CD4-positive, alpha-beta memory T cell (primary cell): ENCODE measurements at regions not wholly inside any gene's neighbourhood (a gene's known extent, or its start where the extent isn't known, plus 50 kb on each side); places are given as distances from the start of the nearest gene placed in this dataset.

ENCODE experiments used
- CTCF ChIA-PET: fragments of 350-600 bp; sonication (Branson Sonifier 250); formaldehyde crosslinking; loops from one replicate; lab custom pipeline; 2021; ENCODE audit warnings: inconsistent platforms; ENCODE audit not compliant: partially characterized antibody; lab: Charles Lee
- POLR2A ChIA-PET: fragments of 350-600 bp; sonication (Branson Sonifier 250); formaldehyde crosslinking; loops from one replicate; lab custom pipeline; 2021; ENCODE audit not compliant: partially characterized antibody; lab: Charles Lee
- DNase-seq, 5 donors: peaks; one replicate each; pipeline versions ENCODE4 v3.0.0 to v3.0.0-alpha.2; 2020 to 2022; ENCODE audit warnings: mixed read lengths in 1 of 5
- H3K27ac ChIP-seq: one replicate; pipeline ENCODE4 v1.7.0; 2013; ENCODE audit warnings: low read depth, low read length
- H3K27me3 ChIP-seq: 2 replicates; pipeline ENCODE4 v1.7.0; 2013; ENCODE audit warnings: mild to moderate bottlenecking, low read length, moderate library complexity; ENCODE audit not compliant: insufficient read depth
- H3K36me3 ChIP-seq: 2 replicates; pipeline ENCODE4 v1.7.0; 2013; ENCODE audit warnings: mild to moderate bottlenecking, low read length, moderate library complexity; ENCODE audit not compliant: insufficient read depth
- H3K4me1 ChIP-seq: 2 replicates; pipeline ENCODE4 v1.7.0; 2013; ENCODE audit warnings: mild to moderate bottlenecking, low read length, moderate library complexity; ENCODE audit not compliant: insufficient read depth
- H3K4me3 ChIP-seq, 2 donors: one replicate each; pipeline ENCODE4 v1.7.0; 2013; ENCODE audit warnings: low read length in 2 of 2, mild to moderate bottlenecking in 1 of 2
- H3K9me3 ChIP-seq, 2 donors: one replicate each; pipeline ENCODE4 v1.7.0; 2013; ENCODE audit warnings: low read length in 2 of 2, control low read depth in 1 of 2; ENCODE audit not compliant: control insufficient read depth in 1 of 2
- H3K27ac Mint-ChIP-seq, 7 donors: one replicate each; pipeline ENCODE4 v1.8.0; 2020 to 2021; ENCODE audit warnings: mixed read lengths in 7 of 7, mild to moderate bottlenecking in 6 of 7, inconsistent platforms in 3 of 7, moderate library complexity in 3 of 7
- H3K27me3 Mint-ChIP-seq, 2 donors: one replicate each; pipeline ENCODE4 v1.8.0; 2020 to 2021; ENCODE audit warnings: mixed read lengths in 2 of 2
- H3K36me3 Mint-ChIP-seq, 2 donors: one replicate each; pipeline ENCODE4 v1.8.0; 2020 to 2021; ENCODE audit warnings: mixed read lengths in 2 of 2, inconsistent platforms in 1 of 2, mild to moderate bottlenecking in 1 of 2
- H3K4me1 Mint-ChIP-seq, 4 donors: one replicate each; pipeline ENCODE4 v1.8.0; 2020 to 2021; ENCODE audit warnings: mixed read lengths in 4 of 4, mild to moderate bottlenecking in 1 of 4
- H3K4me3 Mint-ChIP-seq, 8 donors: one replicate each; pipeline ENCODE4 v1.8.0; 2020 to 2021; ENCODE audit warnings: mixed read lengths in 8 of 8, mild to moderate bottlenecking in 7 of 8, moderate library complexity in 6 of 8, inconsistent platforms in 3 of 8
- H3K9me3 Mint-ChIP-seq, 8 donors: one replicate each; pipeline ENCODE4 v1.8.0; 2020 to 2021; ENCODE audit warnings: mixed read lengths in 8 of 8, mild to moderate bottlenecking in 5 of 8, inconsistent platforms in 3 of 8, moderate library complexity in 1 of 8
- intact Hi-C: fragments of 100-400 bp; cut with micrococcal nuclease; formaldehyde crosslinking; loops from one replicate; pipeline ENCODE4 v1.15.1; 2023

DNA sequence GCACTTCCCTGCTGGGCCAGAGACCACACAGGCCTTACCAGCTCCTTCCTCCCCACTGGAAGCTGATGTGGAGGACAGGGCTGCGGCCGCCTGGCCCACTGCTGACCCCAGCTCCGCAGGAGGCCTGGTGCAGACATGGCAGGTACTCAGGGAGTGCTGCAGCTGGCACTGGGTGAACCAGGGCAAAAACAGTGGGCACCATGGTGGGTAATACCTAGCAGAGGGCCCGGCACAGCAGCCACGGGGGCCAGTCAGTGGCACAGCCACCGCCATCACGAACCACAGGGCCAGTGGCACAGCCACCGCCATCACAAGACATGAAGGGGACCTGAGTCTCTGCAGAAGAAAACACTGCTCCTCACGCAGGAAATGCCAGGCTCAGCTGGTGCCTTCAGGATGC is 152.6 kb upstream of the PPP2R2D start:
- peaks cover 6% of the 10 kb centered on the region for H3K27me3 ChIP-seq
- no peak for DNase-seq
- no peak overlapping the region for H3K27ac Mint-ChIP-seq
- no peaks in the 10 kb centered on the region for H3K4me1 ChIP-seq
- ChIA-PET POLR2A (no interaction called here), CTCF (no interaction called here)
- H3K9me3 ChIP-seq: no peaks in the 10 kb centered on the region
- intact Hi-C loops: no loop called here
- no peaks in the 10 kb centered on the region for H3K36me3 ChIP-seq
- no peak overlapping the region for H3K4me3 Mint-ChIP-seq
- H3K4me1 Mint-ChIP-seq: peaks cover 0 to 6% (median 0%) of the 10 kb centered on the region in 4 donors
- H3K4me3 ChIP-seq: no peak overlapping the region
- H3K27me3 Mint-ChIP-seq: peaks cover 14 to 21% of the 10 kb centered on the region in 2 donors
- H3K27ac ChIP-seq: no peak overlapping the region
- H3K36me3 Mint-ChIP-seq: no peaks in the 10 kb centered on the region
- H3K9me3 Mint-ChIP-seq: peaks cover 0 to 1% (median 0%) of the 10 kb centered on the region in 8 donors

DNA sequence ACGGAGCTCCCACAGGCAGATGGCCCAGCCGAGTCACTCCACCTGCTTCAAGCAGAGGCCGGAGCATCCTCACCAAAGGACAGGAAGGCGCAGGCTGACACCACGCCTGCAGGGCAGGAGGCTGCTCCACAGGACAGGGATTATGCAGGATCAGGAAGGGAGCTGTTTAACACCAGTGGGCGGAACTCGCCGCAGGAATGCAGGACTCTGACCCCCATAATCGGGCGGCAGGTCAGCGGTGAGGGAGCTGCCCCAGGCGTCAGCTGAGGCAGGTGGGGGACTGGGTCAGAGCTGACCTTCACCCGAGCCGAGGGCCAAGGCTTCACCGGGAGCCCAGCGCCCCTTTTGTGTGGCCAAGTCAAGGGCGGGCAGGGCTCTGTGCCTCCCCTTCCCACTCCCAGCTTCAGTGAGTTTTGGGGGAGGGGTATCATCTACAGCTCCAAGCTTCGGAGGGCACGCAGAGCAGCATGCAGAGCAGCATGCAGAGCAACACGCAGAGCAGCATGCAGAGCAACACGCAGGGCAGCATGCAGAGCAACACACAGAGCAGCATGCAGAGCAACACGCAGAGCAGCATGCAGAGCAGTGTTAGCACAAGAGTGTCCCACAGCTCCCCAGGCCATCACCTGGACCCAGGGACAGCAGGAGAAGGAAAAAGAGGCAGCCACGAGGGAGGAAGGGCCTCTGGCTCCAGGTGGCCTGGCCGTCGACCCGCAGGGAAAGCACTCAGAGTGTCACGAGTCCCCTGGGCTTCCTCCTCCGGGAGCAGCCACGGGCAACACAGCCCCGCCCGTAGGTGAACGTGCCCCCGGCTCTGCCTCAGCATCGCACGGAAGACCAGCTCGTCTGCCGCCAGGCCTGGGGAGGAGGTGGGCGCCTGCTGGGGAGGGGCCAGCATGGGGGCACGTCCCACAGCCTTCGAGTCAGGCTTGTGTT is 151.7 kb upstream of the PPP2R2D start:
- no peaks in the 10 kb centered on the region for H3K27me3 ChIP-seq
- ChIA-PET CTCF (no interaction called here), POLR2A (no interaction called here)
- H3K27ac ChIP-seq: no peak overlapping the region
- H3K9me3 ChIP-seq: no peaks in the 10 kb centered on the region
- H3K36me3 ChIP-seq: no peaks in the 10 kb centered on the region
- peaks cover 0 to 3% (median 0%) of the 10 kb centered on the region in 4 donors for H3K4me1 Mint-ChIP-seq
- no peaks in the 10 kb centered on the region for H3K4me1 ChIP-seq
- intact Hi-C loops: no loop called here
- H3K36me3 Mint-ChIP-seq: no peaks in the 10 kb centered on the region
- DNase-seq: no peak
- no peak overlapping the region for H3K4me3 Mint-ChIP-seq
- peaks cover 11 to 20% of the 10 kb centered on the region in 2 donors for H3K27me3 Mint-ChIP-seq
- peaks cover 0 to 1% (median 0%) of the 10 kb centered on the region in 8 donors for H3K9me3 Mint-ChIP-seq
- H3K4me3 ChIP-seq: no peak overlapping the region
- H3K27ac Mint-ChIP-seq: peak overlapping the region in 1 of 7 donors; percentile 63

DNA sequence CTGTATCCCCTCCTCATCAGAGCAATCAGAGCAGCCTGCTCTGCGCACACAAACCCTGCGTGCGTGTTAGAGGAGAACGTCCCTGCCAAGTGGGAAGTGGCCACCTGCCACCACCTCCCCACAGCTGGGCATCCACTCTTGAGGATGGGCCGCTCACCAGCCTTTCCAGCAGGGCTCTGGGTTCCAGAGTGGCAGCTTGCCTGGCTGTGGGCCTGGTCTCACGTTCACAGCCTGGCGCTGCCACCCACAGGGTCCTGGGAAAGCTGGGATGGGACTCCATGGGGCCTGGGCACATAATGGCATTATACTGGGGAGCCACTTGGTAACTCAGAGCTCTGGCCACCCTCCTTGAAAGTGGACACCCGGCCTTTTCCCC is 151.1 kb upstream of the PPP2R2D start:
- Mint-ChIP-seq H3K36me3 (no peaks in the 10 kb centered on the region), H3K9me3 (peaks cover 0 to under 1% (median 0%) of the 10 kb centered on the region in 8 donors), H3K4me3 (no peak overlapping the region), H3K27ac (no peak overlapping the region), H3K4me1 (no peaks in the 10 kb centered on the region), H3K27me3 (peaks cover 6 to 14% of the 10 kb centered on the region in 2 donors)
- Histone ChIP-seq H3K36me3 (no peaks in the 10 kb centered on the region), H3K27ac (no peak overlapping the region), H3K27me3 (no peaks in the 10 kb centered on the region), H3K4me3 (no peak overlapping the region), H3K4me1 (no peaks in the 10 kb centered on the region), H3K9me3 (no peaks in the 10 kb centered on the region)
- CTCF ChIA-PET: no interaction called here
- POLR2A ChIA-PET: no interaction called here
- intact Hi-C loops: no loop called here
- DNase-seq: no peak

DNA sequence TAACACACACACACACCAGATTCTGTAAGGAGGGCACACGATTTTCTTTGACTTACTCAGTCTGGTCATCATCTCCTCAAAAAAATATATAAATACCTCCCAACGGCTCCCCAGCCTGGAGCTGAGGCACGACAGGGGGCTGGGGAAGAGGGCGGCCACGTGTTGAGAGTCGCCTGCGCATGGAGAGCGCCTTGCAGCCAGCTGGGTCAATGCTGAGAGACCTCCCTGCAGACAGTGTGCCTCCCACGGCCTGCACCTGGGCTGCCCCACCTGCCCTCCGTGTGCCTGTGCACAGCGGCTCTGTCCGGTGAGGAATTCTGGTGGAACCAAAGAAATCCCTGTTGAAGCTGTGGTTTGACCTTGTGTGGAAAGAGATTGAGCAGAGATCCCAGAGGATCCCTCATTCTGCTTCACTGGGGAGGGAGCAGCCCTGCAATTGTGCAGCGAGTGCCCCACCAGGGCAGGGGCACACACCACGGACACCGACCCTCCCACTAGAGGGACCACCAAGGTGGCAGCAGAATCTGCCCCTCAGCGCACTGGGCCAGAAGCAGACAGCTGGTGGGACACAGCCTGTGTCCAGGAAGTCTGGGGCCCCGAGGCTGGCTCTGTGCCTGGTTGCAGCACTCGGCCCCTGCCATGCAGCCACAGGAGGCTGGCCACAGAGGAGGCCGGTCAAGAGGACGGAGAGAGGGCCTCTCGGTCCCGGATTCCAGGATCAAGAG is 150.5 kb upstream of the PPP2R2D start:
- H3K4me1 Mint-ChIP-seq: no peaks in the 10 kb centered on the region
- Histone ChIP-seq H3K9me3 (no peaks in the 10 kb centered on the region), H3K27ac (no peak overlapping the region), H3K4me1 (no peaks in the 10 kb centered on the region), H3K36me3 (no peaks in the 10 kb centered on the region), H3K4me3 (no peak overlapping the region), H3K27me3 (no peaks in the 10 kb centered on the region)
- POLR2A ChIA-PET: no interaction called here
- CTCF ChIA-PET: no interaction called here
- DNase-seq: no peak
- peaks cover 3 to 9% of the 10 kb centered on the region in 2 donors for H3K27me3 Mint-ChIP-seq
- no peaks in the 10 kb centered on the region for H3K36me3 Mint-ChIP-seq
- no peak overlapping the region for H3K27ac Mint-ChIP-seq
- no peaks in the 10 kb centered on the region for H3K9me3 Mint-ChIP-seq
- intact Hi-C loops: no loop called here
- H3K4me3 Mint-ChIP-seq: no peak overlapping the region

DNA sequence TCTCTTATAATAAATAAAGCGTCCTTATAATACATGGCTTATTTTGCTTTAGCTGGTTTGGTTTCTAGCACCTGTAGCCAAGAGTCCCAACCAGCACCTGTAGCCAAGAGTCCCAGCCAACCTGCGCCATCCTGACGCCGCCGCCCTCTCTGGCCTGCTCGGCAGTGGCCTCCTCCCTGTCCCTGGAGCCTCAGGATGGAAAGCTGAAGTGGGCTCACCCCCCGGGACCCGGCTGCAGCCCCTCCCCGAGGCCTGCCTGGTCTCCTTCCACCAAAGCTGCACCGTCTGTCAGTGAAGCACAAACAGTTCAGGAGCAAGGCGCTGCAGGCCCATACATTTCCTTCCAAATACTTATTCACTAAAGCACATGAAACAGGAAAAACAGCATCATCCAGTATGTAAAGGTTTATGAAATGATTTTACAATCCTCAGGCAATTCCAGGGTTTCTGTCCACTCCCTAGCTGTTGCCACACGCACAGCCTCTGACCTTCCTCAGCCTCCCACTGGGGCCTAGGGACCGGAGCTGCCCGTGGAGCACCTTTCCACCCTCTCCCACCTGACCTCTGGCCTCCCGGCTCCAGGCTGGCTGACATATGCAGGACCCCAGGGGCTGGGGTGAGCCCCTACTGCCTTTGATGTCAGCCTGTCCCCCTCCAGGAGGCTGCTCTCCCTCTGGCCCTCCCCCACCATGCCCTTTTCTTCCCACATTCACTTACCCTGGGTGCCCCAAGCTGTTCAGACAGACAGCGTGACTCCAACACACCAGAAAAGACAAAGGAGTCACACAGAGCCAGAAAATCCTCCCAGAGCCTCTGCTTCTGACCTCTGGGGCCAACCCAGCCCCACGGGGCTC is 149.6 kb upstream of the PPP2R2D start:
- H3K27me3 Mint-ChIP-seq: peaks cover 3 to 6% of the 10 kb centered on the region in 2 donors

DNA sequence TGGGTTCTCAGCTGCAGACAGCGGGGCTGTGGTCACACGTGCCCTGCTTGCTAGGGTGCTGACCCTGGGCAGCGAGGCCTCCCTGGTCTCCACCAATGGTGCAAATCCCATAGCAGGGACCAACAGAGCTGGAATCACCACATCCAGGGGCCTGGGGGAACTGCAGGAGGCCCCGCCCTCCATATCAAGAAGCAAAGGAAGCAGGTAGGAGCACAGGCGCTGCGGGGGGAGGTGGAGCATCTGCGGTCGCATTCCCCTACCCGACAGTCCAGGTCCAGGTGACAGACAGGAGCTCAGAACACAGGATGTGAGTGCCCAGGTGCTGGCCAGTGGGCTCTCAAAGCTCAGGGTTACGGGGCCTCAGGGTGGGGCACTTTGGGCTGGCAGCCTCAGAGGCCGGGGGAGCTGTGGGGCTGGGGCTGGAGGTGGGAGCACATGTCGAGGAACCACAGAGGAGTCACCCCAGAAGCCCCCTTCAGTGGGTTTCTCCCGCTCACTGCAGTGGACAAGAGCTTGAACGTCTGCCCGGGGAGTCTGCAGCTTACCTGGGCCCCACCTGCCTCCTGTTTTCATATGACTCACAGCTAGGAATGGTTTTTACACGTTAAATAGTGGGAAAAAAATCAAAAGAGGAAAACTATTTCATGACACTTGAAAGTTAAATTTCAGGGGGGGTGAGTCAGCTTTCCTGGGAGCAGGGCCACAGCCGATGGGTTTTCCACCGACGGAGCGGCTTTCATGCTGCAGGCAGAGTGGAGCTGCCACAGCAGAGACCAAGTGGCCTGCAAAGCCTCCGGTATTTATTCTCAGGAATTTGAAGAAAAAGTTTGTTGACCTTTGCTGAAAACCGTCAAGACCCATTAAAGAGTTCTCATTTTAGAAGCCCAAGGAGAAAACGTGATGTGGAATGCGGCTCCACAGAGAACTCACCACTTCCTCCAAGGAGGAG is 148.7 kb upstream of the PPP2R2D start:
- Mint-ChIP-seq H3K4me3 (no peak overlapping the region), H3K4me1 (no peaks in the 10 kb centered on the region)
- no peak overlapping the region for H3K4me3 ChIP-seq

More for the DNA sequence above, 149.6 kb upstream of the PPP2R2D start:
- intact Hi-C loops: no loop called here
- Mint-ChIP-seq H3K9me3 (no peaks in the 10 kb centered on the region), H3K4me1 (no peaks in the 10 kb centered on the region), H3K27ac (peak overlapping the region in 1 of 7 donors; percentile 65), H3K4me3 (no peak overlapping the region), H3K36me3 (no peaks in the 10 kb centered on the region)
- Histone ChIP-seq H3K4me3 (no peak overlapping the region), H3K27ac (no peak overlapping the region), H3K27me3 (no peaks in the 10 kb centered on the region), H3K36me3 (no peaks in the 10 kb centered on the region), H3K4me1 (no peaks in the 10 kb centered on the region), H3K9me3 (no peaks in the 10 kb centered on the region)
- no peak for DNase-seq
- POLR2A ChIA-PET: no interaction called here
- CTCF ChIA-PET: no interaction called here

More for the DNA sequence above, 148.7 kb upstream of the PPP2R2D start:
- no peaks in the 10 kb centered on the region for H3K36me3 Mint-ChIP-seq
- Histone ChIP-seq H3K27me3 (no peaks in the 10 kb centered on the region), H3K9me3 (no peaks in the 10 kb centered on the region), H3K36me3 (no peaks in the 10 kb centered on the region), H3K4me1 (no peaks in the 10 kb centered on the region), H3K27ac (no peak overlapping the region)
- ChIA-PET POLR2A (no interaction called here), CTCF (no interaction called here)
- no peaks in the 10 kb centered on the region for H3K9me3 Mint-ChIP-seq
- DNase-seq: no peak
- no peak overlapping the region for H3K27ac Mint-ChIP-seq
- H3K27me3 Mint-ChIP-seq: peaks cover 1 to 4% of the 10 kb centered on the region in 2 donors
- intact Hi-C loops: no loop called here
